ENCODE measurements at regions not wholly inside any gene's neighbourhood (a gene's known extent, or its start where the extent isn't known, plus 50 kb on each side); places are given as distances from the start of the nearest gene placed in this dataset.
A peak's percentile ranks its signal among the peaks of the same experiment; 100 is the strongest.

DNA sequence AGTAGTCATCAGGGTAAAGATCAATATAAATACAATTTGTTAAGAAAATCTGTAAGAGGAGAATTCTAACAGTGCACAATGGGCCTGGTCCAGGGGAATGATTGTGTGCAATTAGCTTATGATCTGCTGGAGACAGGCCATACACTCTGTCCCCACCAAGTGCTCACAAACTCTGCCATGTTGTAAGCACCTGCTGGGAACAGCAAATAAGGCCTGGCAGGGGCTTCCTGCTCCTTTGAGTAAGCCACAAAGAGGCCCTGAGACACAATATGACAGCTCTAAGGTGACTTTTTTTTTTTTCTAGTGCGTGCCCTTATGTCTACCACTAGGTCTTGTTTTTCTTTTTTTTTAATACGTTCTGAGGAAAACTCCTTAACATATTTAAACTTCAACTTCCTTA lies 866.3 kb upstream of the PCDH7 start (continued):
- TF ChIP-seq, protein P1, sequence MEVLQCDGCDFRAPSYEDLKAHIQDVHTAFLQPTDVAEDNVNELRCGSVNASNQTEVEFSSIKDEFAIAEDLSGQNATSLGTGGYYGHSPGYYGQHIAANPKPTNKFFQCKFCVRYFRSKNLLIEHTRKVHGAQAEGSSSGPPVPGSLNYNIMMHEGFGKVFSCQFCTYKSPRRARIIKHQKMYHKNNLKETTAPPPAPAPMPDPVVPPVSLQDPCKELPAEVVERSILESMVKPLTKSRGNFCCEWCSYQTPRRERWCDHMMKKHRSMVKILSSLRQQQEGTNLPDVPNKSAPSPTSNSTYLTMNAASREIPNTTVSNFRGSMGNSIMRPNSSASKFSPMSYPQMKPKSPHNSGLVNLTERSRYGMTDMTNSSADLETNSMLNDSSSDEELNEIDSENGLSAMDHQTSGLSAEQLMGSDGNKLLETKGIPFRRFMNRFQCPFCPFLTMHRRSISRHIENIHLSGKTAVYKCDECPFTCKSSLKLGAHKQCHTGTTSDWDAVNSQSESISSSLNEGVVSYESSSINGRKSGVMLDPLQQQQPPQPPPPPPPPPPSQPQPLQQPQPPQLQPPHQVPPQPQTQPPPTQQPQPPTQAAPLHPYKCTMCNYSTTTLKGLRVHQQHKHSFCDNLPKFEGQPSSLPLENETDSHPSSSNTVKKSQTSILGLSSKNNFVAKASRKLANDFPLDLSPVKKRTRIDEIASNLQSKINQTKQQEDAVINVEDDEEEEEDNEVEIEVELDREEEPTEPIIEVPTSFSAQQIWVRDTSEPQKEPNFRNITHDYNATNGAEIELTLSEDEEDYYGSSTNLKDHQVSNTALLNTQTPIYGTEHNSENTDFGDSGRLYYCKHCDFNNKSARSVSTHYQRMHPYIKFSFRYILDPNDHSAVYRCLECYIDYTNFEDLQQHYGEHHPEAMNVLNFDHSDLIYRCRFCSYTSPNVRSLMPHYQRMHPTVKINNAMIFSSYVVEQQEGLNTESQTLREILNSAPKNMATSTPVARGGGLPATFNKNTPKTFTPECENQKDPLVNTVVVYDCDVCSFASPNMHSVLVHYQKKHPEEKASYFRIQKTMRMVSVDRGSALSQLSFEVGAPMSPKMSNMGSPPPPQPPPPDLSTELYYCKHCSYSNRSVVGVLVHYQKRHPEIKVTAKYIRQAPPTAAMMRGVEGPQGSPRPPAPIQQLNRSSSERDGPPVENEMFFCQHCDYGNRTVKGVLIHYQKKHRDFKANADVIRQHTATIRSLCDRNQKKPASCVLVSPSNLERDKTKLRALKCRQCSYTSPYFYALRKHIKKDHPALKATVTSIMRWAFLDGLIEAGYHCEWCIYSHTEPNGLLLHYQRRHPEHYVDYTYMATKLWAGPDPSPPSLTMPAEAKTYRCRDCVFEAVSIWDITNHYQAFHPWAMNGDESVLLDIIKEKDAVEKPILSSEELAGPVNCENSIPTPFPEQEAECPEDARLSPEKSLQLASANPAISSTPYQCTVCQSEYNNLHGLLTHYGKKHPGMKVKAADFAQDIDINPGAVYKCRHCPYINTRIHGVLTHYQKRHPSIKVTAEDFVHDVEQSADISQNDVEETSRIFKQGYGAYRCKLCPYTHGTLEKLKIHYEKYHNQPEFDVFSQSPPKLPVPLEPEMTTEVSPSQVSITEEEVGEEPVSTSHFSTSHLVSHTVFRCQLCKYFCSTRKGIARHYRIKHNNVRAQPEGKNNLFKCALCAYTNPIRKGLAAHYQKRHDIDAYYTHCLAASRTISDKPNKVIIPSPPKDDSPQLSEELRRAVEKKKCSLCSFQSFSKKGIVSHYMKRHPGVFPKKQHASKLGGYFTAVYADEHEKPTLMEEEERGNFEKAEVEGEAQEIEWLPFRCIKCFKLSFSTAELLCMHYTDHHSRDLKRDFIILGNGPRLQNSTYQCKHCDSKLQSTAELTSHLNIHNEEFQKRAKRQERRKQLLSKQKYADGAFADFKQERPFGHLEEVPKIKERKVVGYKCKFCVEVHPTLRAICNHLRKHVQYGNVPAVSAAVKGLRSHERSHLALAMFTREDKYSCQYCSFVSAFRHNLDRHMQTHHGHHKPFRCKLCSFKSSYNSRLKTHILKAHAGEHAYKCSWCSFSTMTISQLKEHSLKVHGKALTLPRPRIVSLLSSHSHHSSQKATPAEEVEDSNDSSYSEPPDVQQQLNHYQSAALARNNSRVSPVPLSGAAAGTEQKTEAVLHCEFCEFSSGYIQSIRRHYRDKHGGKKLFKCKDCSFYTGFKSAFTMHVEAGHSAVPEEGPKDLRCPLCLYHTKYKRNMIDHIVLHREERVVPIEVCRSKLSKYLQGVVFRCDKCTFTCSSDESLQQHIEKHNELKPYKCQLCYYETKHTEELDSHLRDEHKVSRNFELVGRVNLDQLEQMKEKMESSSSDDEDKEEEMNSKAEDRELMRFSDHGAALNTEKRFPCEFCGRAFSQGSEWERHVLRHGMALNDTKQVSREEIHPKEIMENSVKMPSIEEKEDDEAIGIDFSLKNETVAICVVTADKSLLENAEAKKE (CRISPR knock-in tag; IDR thresholded peaks at IDR 0.05) = peak; percentile 18; the same call in 1 of the 2 replicates

DNA sequence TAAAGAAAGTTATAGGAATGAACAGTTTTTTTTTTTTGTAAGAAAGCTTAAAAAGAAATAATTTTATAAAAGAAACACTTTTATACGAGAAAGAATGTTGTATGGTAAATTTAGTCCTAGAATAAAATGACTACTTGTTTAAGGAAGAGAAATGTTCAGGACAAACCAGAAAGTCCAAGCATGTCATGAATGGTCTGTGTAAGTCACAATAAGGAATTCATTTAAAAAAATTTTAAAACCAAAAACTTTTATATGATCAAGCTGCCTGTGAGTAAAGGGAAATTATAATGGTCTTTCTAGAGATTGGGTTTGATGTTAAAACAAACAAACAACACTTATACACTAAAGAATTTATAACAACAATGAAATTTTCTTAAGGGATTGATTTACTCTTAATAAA lies 858.9 kb upstream of the PCDH7 start:
- Histone ChIP-seq H3F3A (replicated peaks; ENCODE audit: low read depth) (no peaks in the 10 kb centered on the region), H3K27ac (ENCODE audit: low read depth) (no peak overlapping the region), H3K4me1 (ENCODE audit: insufficient read depth) (peaks cover 4% of the 10 kb centered on the region; the same call in 1 of the 2 replicates), H3K9me2 (ENCODE audit: insufficient read depth) (no peaks in the 10 kb centered on the region), H3K36me3 (ENCODE audit: insufficient read depth) (peaks cover 22% of the 10 kb centered on the region; the same call in 1 of the 2 replicates), H3K27me3 (ENCODE audit: insufficient read depth) (no peaks in the 10 kb centered on the region), H3K79me2 (replicated peaks; ENCODE audit: insufficient read depth) (no peaks in the 10 kb centered on the region), H3K4me2 (no peak overlapping the region), H2AFZ (no peak overlapping the region), H3K4me3 (no peak overlapping the region), H4K20me1 (replicated peaks; ENCODE audit: insufficient read depth) (no peaks in the 10 kb centered on the region)
- peak; percentile 5 for DNase-seq (ENCODE audit: low spot score)
- Mint-ChIP-seq H3K4me1 (peaks cover 13% of the 10 kb centered on the region), H3K27ac (no peak overlapping the region), H3K36me3 (ENCODE audit: low read depth) (peaks cover 44% of the 10 kb centered on the region), H3K27me3 (ENCODE audit: insufficient read depth, low read depth, poor library complexity) (no peaks in the 10 kb centered on the region), H3K4me3 (no peak overlapping the region), H3K9me3 (peaks cover 69% of the 10 kb centered on the region)
- ATAC-seq = no peak
- TF ChIP-seq EZH2 (IDR thresholded peaks at IDR 0.05; ENCODE audit: low read depth, unreplicated experiment) (no peak), POLR2AphosphoS5 (IDR thresholded peaks at IDR 0.05; ENCODE audit: low read depth) (no peak), ZNF331 (CRISPR knock-in tag; IDR thresholded peaks at IDR 0.05; ENCODE audit: low read depth) (no peak), EZH2phosphoT487 (IDR thresholded peaks at IDR 0.05; ENCODE audit: unreplicated experiment) (no peak), NANOG (IDR thresholded peaks at IDR 0.05; ENCODE audit: borderline replicate concordance) (no peak), JUNB (IDR thresholded peaks at IDR 0.05; ENCODE audit: unreplicated experiment) (no peak)
- TF ChIP-seq, protein P2, sequence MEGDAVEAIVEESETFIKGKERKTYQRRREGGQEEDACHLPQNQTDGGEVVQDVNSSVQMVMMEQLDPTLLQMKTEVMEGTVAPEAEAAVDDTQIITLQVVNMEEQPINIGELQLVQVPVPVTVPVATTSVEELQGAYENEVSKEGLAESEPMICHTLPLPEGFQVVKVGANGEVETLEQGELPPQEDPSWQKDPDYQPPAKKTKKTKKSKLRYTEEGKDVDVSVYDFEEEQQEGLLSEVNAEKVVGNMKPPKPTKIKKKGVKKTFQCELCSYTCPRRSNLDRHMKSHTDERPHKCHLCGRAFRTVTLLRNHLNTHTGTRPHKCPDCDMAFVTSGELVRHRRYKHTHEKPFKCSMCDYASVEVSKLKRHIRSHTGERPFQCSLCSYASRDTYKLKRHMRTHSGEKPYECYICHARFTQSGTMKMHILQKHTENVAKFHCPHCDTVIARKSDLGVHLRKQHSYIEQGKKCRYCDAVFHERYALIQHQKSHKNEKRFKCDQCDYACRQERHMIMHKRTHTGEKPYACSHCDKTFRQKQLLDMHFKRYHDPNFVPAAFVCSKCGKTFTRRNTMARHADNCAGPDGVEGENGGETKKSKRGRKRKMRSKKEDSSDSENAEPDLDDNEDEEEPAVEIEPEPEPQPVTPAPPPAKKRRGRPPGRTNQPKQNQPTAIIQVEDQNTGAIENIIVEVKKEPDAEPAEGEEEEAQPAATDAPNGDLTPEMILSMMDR (conservative IDR thresholded peaks at IDR 0.05; ENCODE audit: low read depth in 2 of 2) = no peak
- TF ChIP-seq, protein P3, sequence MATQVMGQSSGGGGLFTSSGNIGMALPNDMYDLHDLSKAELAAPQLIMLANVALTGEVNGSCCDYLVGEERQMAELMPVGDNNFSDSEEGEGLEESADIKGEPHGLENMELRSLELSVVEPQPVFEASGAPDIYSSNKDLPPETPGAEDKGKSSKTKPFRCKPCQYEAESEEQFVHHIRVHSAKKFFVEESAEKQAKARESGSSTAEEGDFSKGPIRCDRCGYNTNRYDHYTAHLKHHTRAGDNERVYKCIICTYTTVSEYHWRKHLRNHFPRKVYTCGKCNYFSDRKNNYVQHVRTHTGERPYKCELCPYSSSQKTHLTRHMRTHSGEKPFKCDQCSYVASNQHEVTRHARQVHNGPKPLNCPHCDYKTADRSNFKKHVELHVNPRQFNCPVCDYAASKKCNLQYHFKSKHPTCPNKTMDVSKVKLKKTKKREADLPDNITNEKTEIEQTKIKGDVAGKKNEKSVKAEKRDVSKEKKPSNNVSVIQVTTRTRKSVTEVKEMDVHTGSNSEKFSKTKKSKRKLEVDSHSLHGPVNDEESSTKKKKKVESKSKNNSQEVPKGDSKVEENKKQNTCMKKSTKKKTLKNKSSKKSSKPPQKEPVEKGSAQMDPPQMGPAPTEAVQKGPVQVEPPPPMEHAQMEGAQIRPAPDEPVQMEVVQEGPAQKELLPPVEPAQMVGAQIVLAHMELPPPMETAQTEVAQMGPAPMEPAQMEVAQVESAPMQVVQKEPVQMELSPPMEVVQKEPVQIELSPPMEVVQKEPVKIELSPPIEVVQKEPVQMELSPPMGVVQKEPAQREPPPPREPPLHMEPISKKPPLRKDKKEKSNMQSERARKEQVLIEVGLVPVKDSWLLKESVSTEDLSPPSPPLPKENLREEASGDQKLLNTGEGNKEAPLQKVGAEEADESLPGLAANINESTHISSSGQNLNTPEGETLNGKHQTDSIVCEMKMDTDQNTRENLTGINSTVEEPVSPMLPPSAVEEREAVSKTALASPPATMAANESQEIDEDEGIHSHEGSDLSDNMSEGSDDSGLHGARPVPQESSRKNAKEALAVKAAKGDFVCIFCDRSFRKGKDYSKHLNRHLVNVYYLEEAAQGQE (IDR thresholded peaks at IDR 0.05; ENCODE audit: unreplicated experiment) = no peak
